CD4-positive, alpha-beta T cell treated with Interferon gamma for 1 hour (primary cell): ENCODE measurements at regions not wholly inside any gene's neighbourhood (a gene's known extent, or its start where the extent isn't known, plus 50 kb on each side); places are given as distances from the start of the nearest gene placed in this dataset.

Experiments used
- DNase-seq: peaks from one replicate; pipeline ENCODE4 v3.0.0-alpha.2; 2020

DNA sequence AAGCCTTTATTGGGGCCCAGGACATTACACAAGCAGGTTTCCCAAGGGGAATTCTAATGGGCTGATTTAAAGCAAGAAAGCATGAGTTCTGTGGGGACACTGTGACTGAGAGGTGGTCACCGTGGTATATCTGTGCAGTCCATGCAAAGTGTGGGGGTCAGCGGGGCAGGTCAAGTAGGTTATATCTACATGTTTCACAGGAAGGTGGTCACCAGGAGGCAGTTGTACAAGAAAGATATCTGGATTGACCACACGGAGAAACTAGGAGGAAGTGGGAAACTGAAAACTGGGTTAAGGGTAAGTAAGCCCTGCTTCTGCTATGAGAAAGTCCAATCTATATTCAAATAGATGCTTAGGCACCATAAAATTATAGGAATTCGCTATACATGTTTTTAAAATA, 77.8 kb upstream of the CNOT2 start:
- DNase-seq: no peak

DNA sequence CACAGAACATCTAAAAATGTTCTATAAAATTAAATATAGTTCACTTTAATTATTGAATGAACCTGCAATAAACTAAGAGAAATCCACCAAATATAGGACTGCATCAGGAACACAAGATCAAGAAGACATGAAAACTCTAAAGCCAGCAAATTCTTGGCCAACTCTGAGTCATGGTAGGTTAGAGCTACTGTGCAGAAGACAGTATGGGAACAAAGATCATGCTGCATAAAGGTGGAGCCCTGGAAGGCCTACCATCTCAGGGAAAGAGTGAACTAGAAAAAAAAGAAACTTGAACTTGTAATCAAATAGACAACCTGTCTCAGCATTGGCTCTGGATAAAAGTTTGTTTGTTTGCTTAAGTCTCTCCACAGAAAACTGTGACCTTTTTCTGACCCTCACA, 66.9 kb upstream of the CNOT2 start:
- no peak for DNase-seq

DNA sequence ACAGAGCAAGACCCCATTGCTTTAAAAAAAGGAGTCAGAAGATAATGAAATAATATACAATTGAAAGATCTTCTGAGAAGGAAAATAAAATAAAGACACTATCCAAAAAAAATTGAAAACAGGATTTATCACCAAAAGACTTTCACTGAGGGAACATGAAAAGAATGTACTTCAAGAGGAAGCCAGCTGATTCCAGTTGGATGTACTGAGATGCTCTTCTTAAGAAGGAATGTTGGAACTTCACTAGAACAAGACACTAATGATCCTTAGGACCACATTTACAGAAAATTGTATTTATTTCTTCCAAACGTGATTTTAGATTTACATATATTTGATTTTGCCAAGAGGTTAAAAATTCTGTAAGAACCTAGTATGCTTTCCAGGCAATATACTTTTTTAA, 65.6 kb upstream of the CNOT2 start:
- DNase-seq: no peak

DNA sequence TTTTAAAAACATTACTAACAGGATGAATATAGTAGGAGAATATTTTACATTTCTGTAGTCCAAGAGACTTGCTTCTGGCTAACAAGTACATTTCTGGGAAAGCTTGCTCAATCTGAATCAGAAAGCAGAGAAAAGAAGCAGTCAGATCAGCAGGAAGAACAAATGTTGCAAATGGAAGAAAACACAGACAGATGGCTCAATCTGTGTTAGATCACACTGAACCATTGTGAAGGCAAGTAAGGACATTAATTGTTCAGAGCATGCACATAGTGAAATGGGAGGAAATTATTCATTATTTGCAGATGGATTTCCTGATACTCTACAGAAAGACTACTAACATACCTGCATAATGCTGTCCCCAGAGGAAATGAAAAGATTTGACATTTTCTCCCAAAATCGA, 65.2 kb upstream of the CNOT2 start:
- no peak for DNase-seq

DNA sequence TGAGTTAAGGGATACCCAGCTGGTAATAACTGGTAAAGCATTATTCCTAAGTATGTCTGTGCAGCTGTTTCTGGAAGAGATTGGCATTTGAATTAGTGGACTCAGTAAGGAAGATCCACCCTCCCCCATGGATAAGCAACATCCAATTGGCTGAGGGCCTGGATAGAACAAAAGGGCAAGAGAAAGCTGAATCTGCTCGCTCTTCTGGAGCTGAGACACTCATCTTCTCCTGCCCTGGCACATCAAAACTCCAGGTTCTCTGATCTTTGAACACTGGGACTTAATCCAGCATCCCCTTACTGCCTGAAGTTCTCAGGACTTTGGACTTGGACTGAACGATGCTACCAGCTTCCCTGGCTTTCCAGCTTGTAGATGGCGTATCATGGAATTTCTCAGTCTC, 63.1 kb upstream of the CNOT2 start:
- no peak for DNase-seq

DNA sequence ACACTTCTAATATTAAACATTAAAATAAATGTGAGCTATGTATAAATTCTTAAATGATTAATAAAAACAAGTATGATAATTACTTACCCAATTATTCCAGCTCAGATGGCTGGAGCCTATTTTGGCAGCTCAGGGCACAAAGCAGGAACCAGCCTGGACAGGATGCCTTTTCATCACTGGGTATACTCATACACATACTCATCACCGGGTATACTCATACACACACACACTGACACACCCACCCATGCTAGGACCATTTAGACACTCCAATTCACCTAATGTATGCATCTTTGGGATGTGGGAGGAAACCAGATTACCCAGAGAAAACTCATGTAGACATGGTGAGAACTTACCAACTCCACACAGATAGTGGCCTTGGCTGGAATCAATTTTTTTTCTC, 57.9 kb upstream of the CNOT2 start:
- no peak for DNase-seq

DNA sequence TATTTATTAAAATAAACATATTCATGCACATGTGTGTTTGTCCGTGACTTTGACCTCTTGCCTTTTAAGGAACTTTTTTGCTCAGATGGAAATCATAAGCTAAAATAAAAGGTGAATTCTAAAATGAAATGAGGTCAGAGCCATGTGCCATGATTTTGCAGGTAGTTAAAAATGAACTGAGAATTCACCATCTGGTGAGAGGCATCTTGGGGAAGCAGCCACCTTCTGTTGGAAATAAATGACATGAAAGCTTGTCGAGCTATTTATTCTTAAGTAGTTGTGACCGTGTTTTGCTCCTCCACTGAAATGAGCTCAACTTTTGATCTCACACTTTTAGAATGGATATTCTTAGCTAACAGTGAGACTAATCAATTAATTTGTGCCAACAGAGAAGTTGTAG, 56.8 kb upstream of the CNOT2 start:
- no peak for DNase-seq

DNA sequence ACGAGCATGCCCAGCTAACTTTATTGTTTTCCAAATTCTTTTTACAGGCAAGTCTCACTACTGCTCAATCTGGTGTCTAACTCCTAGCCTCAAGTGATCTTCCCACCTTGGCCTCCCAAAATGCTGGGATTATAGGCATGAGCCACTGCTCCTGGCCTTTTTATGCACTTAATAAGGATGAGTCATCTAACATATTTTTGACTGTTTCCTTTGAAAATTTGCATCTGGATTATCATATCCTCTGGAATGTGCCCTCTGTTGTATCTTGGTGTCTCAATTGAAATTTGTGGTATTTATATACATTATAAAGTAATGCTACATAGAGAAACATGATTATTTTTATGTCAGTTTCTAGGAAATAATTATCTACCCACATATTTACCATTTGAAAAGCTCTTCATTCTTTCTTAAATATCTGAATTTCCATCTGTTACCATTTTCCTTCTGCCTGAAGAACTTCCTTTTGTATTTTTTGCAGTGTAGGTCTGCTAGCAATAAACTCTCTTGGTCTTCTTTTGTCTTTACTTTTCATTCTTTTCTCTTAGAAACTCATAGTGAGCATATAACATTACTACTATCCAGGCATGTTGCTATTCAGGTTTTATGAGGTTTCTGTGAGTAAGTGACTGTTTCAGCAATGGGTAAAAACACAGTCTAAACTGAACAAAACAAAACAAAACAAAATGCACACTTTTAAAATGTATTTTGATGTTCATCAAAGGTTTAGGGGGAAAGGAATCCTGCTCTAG, 52.8 kb upstream of the CNOT2 start:
- DNase-seq: no peak
